ENCODE measurements at regions not wholly inside any gene's neighbourhood (a gene's known extent, or its start where the extent isn't known, plus 50 kb on each side); places are given as distances from the start of the nearest gene placed in this dataset.

- no peak for TF ChIP-seq NPAS2 (CRISPR knock-in tag; IDR thresholded peaks at IDR 0.05; ENCODE audit: borderline replicate concordance)
- TF ChIP-seq ATOH8 (CRISPR knock-in tag; IDR thresholded peaks at IDR 0.05; ENCODE audit: low read depth) = no peak
- no peak for TF ChIP-seq KDM5A (IDR thresholded peaks at IDR 0.05)
- TF ChIP-seq JUNB (IDR thresholded peaks at IDR 0.05) = peak; percentile 96
- no peak for TF ChIP-seq HOXA7 (CRISPR knock-in tag; IDR thresholded peaks at IDR 0.05)
- TF ChIP-seq TP53 (CRISPR knock-in tag; IDR thresholded peaks at IDR 0.05) = no peak
- TF ChIP-seq CBX2 (IDR thresholded peaks at IDR 0.05; ENCODE audit: borderline replicate concordance, low read depth) = no peak
- peak; percentile 92 for TF ChIP-seq FOSL2 (IDR thresholded peaks at IDR 0.05)
- peak; percentile 92 for TF ChIP-seq FOSL2 (CRISPR knock-in tag; IDR thresholded peaks at IDR 0.05)
- no peak for TF ChIP-seq RARB (CRISPR knock-in tag; IDR thresholded peaks at IDR 0.05)
- no peak for TF ChIP-seq MAZ (IDR thresholded peaks at IDR 0.05; ENCODE audit: borderline replicate concordance, low read depth, low read length)
- TF ChIP-seq ZFP36 (IDR thresholded peaks at IDR 0.05; ENCODE audit: borderline replicate concordance, partially characterized antibody) = peak; percentile 27
- no peak for TF ChIP-seq HMGXB4 (CRISPR knock-in tag; IDR thresholded peaks at IDR 0.05; ENCODE audit: borderline replicate concordance)
- TF ChIP-seq ZSCAN20 (CRISPR knock-in tag; IDR thresholded peaks at IDR 0.05) = no peak
- no peak for TF ChIP-seq USF2 (IDR thresholded peaks at IDR 0.05)
- TF ChIP-seq ESRRA (IDR thresholded peaks at IDR 0.05; ENCODE audit: borderline replicate concordance, low read length) = no peak
- TF ChIP-seq REST (IDR thresholded peaks at IDR 0.05) = no peak
- TF ChIP-seq ZNF302 (CRISPR knock-in tag; IDR thresholded peaks at IDR 0.05) = no peak
- TF ChIP-seq NFE2L2 (conservative IDR thresholded peaks at IDR 0.05; ENCODE audit: low read length) = no peak
Measured at GRCh38 chrX:82813671-82814078, 694.4 kb upstream of the POU3F4 start (continued).

- TF ChIP-seq KDM5A (IDR thresholded peaks at IDR 0.05) (no peak), CHD2 (IDR thresholded peaks at IDR 0.05; ENCODE audit: low read length, partially characterized antibody) (no peak), RAD21 (conservative IDR thresholded peaks at IDR 0.05 in 1 of 2, IDR thresholded peaks at IDR 0.05 in 1 of 2) (no peak), HOXB5 (CRISPR knock-in tag; IDR thresholded peaks at IDR 0.05) (no peak), TP53 (CRISPR knock-in tag; IDR thresholded peaks at IDR 0.05) (no peak)
- ATAC-seq (no peak), DNase-seq (ENCODE audit: low read depth in 1 of 2, low spot score in 1 of 2) (no peak), FAIRE-seq (no peak)
- Histone ChIP-seq H3K4me3 (no peak overlapping the region), H3K9me3 (no peaks in the 10 kb centered on the region; the same call in 2 of the 3 replicates), H3K4me1 (peaks cover 12% of the 10 kb centered on the region; the same call in 2 of the 3 replicates), H3K27ac (no peak overlapping the region; a peak in 1 of 6 replicates), H3K4me2 (no peak overlapping the region)
- WGBS (ENCODE audit: missing lambda C conversion rate) = 58% methylated on average over 3 of the region's 3 CpGs
- ChIA-PET CTCF (no interaction called here), POLR2A (no interaction called here)
Measured at GRCh38 chrX:82816001-82816400, 692.1 kb upstream of the POU3F4 start.

Data from A549 (cell line).